HG03175 (cell line): ENCODE measurements at regions not wholly inside any gene's neighbourhood (a gene's known extent, or its start where the extent isn't known, plus 50 kb on each side); places are given as distances from the start of the nearest gene placed in this dataset.

Experiments used
- ATAC-seq: cut with Tn5 transposase; IDR thresholded peaks from one replicate; pipeline ENCODE4 v1.9.1; 2021; ENCODE audit warnings: mild to moderate bottlenecking, moderate library complexity; ENCODE audit not compliant: unreplicated experiment

- ATAC-seq = no peak
Observed at GRCh38 chr13:105997581-105998550, 537.6 kb downstream of the EFNB2 start.

- no peak for ATAC-seq
Observed at GRCh38 chr13:105996391-105997025, 539.0 kb downstream of the EFNB2 start.

- no peak for ATAC-seq
Observed at GRCh38 chr13:105994340-105994739, 541.1 kb downstream of the EFNB2 start.

GRCh38 chr13:105991622-105992277, 543.7 kb downstream of the EFNB2 start:
- no peak for ATAC-seq

GRCh38 chr13:105991131-105991530, 544.3 kb downstream of the EFNB2 start:
- no peak for ATAC-seq

GRCh38 chr13:105990256-105990958, 545.1 kb downstream of the EFNB2 start:
- no peak for ATAC-seq

GRCh38 chr13:105984646-105985045, 550.8 kb downstream of the EFNB2 start:
- no peak for ATAC-seq

- no peak for ATAC-seq
Observed at GRCh38 chr13:105984236-105984635, 551.2 kb downstream of the EFNB2 start.

- no peak for ATAC-seq
Observed at GRCh38 chr13:105982219-105982930, 553.1 kb downstream of the EFNB2 start.

- no peak for ATAC-seq
Observed at GRCh38 chr13:105979131-105980011, 556.1 kb downstream of the EFNB2 start.

GRCh38 chr13:105974380-105974779, 561.1 kb downstream of the EFNB2 start:
- ATAC-seq = no peak

- ATAC-seq = no peak
Observed at GRCh38 chr13:105972811-105973590, 562.5 kb downstream of the EFNB2 start.

GRCh38 chr13:105972306-105972721, 563.1 kb downstream of the EFNB2 start:
- no peak for ATAC-seq

GRCh38 chr13:105971738-105972137, 563.7 kb downstream of the EFNB2 start:
- ATAC-seq = no peak

GRCh38 chr13:105971312-105971711, 564.1 kb downstream of the EFNB2 start:
- ATAC-seq = no peak

- no peak for ATAC-seq
Observed at GRCh38 chr13:105969761-105970160, 565.7 kb downstream of the EFNB2 start.

- no peak for ATAC-seq
Observed at GRCh38 chr13:105965910-105966309, 569.6 kb downstream of the EFNB2 start.

- no peak for ATAC-seq
Observed at GRCh38 chr13:105962080-105962479, 573.4 kb downstream of the EFNB2 start.

- no peak for ATAC-seq
Observed at GRCh38 chr13:105961438-105961837, 574.0 kb downstream of the EFNB2 start.
